ENCODE measurements at regions not wholly inside any gene's neighbourhood (a gene's known extent, or its start where the extent isn't known, plus 50 kb on each side); places are given as distances from the start of the nearest gene placed in this dataset.
"Not testable (repeated sequence)": the region's sequence is repeated elsewhere in the genome, so short reads cannot be mapped to it uniquely, and the experiment has no call there.

DNA sequence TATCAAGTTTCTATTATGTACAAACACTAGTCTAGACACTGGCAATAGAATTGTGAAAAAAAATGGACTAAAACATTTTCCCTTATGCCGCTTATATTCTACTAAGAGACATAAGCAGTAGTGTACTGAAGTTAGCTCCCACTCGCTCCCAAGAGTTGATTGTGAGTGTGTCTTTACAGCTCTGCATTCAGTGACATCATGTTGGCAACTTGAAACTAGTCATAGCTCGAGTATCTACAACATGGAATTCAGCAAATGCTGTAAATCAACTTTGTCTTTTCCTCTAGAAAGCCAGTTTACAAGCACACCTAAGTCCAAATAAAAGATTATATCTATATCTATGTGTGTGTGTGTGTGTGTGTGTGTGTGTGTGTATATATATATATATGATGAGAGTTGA lies 58.8 kb upstream of the MAGI2 start:
- no peak for DNase-seq
- TF ChIP-seq EZH2 (IDR thresholded peaks at IDR 0.05; ENCODE audit: low read depth): no peak
- TF ChIP-seq, protein P1, sequence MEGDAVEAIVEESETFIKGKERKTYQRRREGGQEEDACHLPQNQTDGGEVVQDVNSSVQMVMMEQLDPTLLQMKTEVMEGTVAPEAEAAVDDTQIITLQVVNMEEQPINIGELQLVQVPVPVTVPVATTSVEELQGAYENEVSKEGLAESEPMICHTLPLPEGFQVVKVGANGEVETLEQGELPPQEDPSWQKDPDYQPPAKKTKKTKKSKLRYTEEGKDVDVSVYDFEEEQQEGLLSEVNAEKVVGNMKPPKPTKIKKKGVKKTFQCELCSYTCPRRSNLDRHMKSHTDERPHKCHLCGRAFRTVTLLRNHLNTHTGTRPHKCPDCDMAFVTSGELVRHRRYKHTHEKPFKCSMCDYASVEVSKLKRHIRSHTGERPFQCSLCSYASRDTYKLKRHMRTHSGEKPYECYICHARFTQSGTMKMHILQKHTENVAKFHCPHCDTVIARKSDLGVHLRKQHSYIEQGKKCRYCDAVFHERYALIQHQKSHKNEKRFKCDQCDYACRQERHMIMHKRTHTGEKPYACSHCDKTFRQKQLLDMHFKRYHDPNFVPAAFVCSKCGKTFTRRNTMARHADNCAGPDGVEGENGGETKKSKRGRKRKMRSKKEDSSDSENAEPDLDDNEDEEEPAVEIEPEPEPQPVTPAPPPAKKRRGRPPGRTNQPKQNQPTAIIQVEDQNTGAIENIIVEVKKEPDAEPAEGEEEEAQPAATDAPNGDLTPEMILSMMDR (conservative IDR thresholded peaks at IDR 0.05): no peak
- H3K4me2 ChIP-seq: no peak overlapping the region

GRCh38 chr7:79511056-79511455 lies 57.6 kb upstream of the MAGI2 start:
- H3K27ac ChIP-seq; H3K27me3 ChIP-seq (ENCODE audit: insufficient read depth, low read depth); CTCF ChIA-PET; H4K20me1 ChIP-seq (ENCODE audit: insufficient read depth); H2AFZ ChIP-seq; H3K4me2 ChIP-seq; POLR2A ChIA-PET (ENCODE audit: unreplicated experiment); intact Hi-C loops (cut with micrococcal nuclease; ENCODE audit: unreplicated experiment); DNase-seq; H3K9me3 ChIP-seq (ENCODE audit: insufficient read depth, low read depth); H3K4me3 ChIP-seq; H3K79me2 ChIP-seq (ENCODE audit: low read depth); BruUV-seq (replicated peaks); H3K9me2 ChIP-seq (ENCODE audit: insufficient read depth); H3F3A ChIP-seq (ENCODE audit: insufficient read depth, low read depth); H3K4me1 ChIP-seq (replicated peaks; ENCODE audit: insufficient read depth); H3K36me3 ChIP-seq (ENCODE audit: low read depth): not testable (repeated sequence)

More for the DNA sequence above, 58.8 kb upstream of the MAGI2 start:
- no peaks in the 10 kb centered on the region for H3K27me3 ChIP-seq (ENCODE audit: insufficient read depth, low read depth)
- CTCF ChIA-PET: interaction anchor here (0.7 kb wide), 1 partner anchor 255 kb away, joined by 3 read pairs; no protein-coding TSS in a partner anchor
- H3K4me1 ChIP-seq (replicated peaks; ENCODE audit: insufficient read depth): no peaks in the 10 kb centered on the region
- H3F3A ChIP-seq (ENCODE audit: insufficient read depth, low read depth): no peaks in the 10 kb centered on the region
- H3K36me3 ChIP-seq (ENCODE audit: low read depth): no peaks in the 10 kb centered on the region
- BruUV-seq (replicated peaks): no TSS peak
- no peaks in the 10 kb centered on the region for H3K79me2 ChIP-seq (ENCODE audit: low read depth)
- POLR2A ChIA-PET (ENCODE audit: unreplicated experiment): no interaction called here
- intact Hi-C loops (cut with micrococcal nuclease; ENCODE audit: unreplicated experiment): no loop called here
- H3K9me3 ChIP-seq (ENCODE audit: insufficient read depth, low read depth): no peaks in the 10 kb centered on the region
- no peak overlapping the region for H3K27ac ChIP-seq
- H2AFZ ChIP-seq: no peak overlapping the region
- no peaks in the 10 kb centered on the region for H4K20me1 ChIP-seq (ENCODE audit: insufficient read depth)
- H3K9me2 ChIP-seq (ENCODE audit: insufficient read depth): no peaks in the 10 kb centered on the region; the same call in 1 of the 2 replicates
- H3K4me3 ChIP-seq: no peak overlapping the region

DNA sequence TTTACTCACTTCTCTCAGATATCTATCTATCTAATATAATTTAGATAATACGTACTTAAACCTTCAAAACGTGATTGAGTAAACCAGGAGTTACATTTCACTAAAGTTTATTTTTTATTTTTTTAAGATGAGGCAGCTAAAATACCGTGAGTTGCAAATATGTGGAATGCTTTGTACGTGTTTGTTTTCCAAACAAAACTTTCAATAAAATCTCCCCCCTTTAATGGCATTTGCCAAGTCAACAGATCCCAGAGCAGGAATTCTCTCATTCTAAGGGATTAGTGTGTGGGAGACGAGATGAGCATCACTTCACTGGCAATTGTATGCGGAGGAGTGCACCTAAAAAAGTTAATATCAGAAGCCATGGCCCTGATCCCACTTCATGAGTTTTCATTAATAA lies 53.7 kb upstream of the MAGI2 start:
- H4K20me1 ChIP-seq (ENCODE audit: insufficient read depth): no peaks in the 10 kb centered on the region
- H3K4me2 ChIP-seq: no peak overlapping the region
- no peak overlapping the region for H3K4me3 ChIP-seq
- no TSS peak for BruUV-seq (replicated peaks)
- no peaks in the 10 kb centered on the region for H3K9me3 ChIP-seq (ENCODE audit: insufficient read depth, low read depth)
- ChIA-PET POLR2A (ENCODE audit: unreplicated experiment) (no interaction called here), CTCF (no interaction called here)
- no peak overlapping the region for H2AFZ ChIP-seq
- H3K79me2 ChIP-seq (ENCODE audit: low read depth): no peaks in the 10 kb centered on the region
- no peaks in the 10 kb centered on the region for H3K4me1 ChIP-seq (replicated peaks; ENCODE audit: insufficient read depth)
- no peaks in the 10 kb centered on the region for H3F3A ChIP-seq (ENCODE audit: insufficient read depth, low read depth)
- H3K27ac ChIP-seq: no peak overlapping the region
- no peaks in the 10 kb centered on the region for H3K36me3 ChIP-seq (ENCODE audit: low read depth)
- intact Hi-C loops (cut with micrococcal nuclease; ENCODE audit: unreplicated experiment): no loop called here
- no peaks in the 10 kb centered on the region; the same call in 1 of the 2 replicates for H3K9me2 ChIP-seq (ENCODE audit: insufficient read depth)
- H3K27me3 ChIP-seq (ENCODE audit: insufficient read depth, low read depth): no peaks in the 10 kb centered on the region
- no peak for TF ChIP-seq EZH2 (IDR thresholded peaks at IDR 0.05; ENCODE audit: low read depth)
- TF ChIP-seq, protein P1 (conservative IDR thresholded peaks at IDR 0.05): no peak
- no peak for DNase-seq

DNA sequence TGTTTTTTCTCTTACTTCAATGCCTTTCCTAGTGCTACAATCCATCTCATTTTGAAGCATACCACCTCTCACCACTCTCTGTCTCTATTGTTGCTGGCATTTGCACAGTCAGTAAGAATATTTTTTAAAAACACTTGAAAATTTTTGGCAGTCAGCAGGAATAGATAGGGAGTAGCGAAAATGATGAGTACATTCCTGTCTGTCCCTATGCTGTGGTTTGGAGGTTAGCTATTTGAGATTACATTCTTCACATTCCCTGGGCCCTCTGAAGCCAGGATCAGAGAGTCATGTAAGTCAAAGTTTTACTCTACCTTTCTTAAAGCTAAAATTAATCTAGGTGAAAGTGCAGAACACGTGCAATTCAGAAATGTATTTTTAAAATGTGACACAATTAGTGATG lies 53.0 kb upstream of the MAGI2 start:
- Histone ChIP-seq H3K9me3 (ENCODE audit: insufficient read depth, low read depth) (no peaks in the 10 kb centered on the region), H3K4me1 (replicated peaks; ENCODE audit: insufficient read depth) (no peaks in the 10 kb centered on the region), H3K79me2 (ENCODE audit: low read depth) (no peaks in the 10 kb centered on the region), H3F3A (ENCODE audit: insufficient read depth, low read depth) (no peaks in the 10 kb centered on the region), H3K9me2 (ENCODE audit: insufficient read depth) (no peaks in the 10 kb centered on the region; the same call in 1 of the 2 replicates), H3K4me2 (no peak overlapping the region), H2AFZ (no peak overlapping the region), H4K20me1 (ENCODE audit: insufficient read depth) (no peaks in the 10 kb centered on the region), H3K27me3 (ENCODE audit: insufficient read depth, low read depth) (no peaks in the 10 kb centered on the region), H3K36me3 (ENCODE audit: low read depth) (no peaks in the 10 kb centered on the region), H3K27ac (no peak overlapping the region), H3K4me3 (no peak overlapping the region)
- ChIA-PET POLR2A (ENCODE audit: unreplicated experiment) (no interaction called here), CTCF (no interaction called here)
- intact Hi-C loops (cut with micrococcal nuclease; ENCODE audit: unreplicated experiment): no loop called here
- no TSS peak for BruUV-seq (replicated peaks)
- no peak for DNase-seq
- no peak for TF ChIP-seq EZH2 (IDR thresholded peaks at IDR 0.05; ENCODE audit: low read depth)
- TF ChIP-seq, protein P1 (conservative IDR thresholded peaks at IDR 0.05): no peak
